ENCODE measurements at regions not wholly inside any gene's neighbourhood (a gene's known extent, or its start where the extent isn't known, plus 50 kb on each side); places are given as distances from the start of the nearest gene placed in this dataset.

DNA sequence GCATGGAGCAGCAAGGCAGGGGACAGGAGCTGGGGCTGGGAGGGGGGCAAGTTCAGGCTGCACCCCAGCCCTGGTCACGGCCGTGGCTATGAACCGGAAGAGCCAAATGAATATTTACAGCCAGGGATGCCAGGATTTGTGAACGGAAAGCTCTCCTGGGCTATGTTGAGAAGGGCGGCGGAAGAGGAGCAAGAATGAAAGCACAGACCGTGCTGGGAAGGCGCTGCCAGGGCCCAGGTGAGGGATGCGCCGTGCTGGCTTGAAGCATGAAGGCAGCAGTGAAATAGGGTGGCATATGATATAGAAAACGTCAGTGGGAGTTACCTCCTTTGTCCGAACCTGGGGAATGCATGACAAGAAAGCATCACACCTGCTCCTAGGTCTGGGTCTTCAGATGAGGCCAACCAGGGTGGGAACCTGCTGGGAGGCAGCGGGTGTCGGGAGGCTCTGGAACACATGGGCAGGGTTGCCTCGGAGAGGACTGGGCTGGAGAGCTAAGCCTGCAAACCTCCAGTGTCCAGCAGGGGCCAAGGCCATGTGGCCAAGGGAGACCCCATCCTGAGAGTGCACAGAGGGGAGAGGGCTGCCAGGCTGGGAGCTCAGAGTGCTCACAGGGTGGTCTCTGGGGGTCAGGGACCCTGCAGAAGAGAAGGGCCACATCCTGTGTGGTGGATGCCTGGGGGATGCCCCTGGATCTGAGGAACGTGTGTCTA is 120.6 kb upstream of the TCERG1L start:
- Histone ChIP-seq H3K4me1 (ENCODE audit: control insufficient read depth in 5 of 5, insufficient read depth in 5 of 5, low read length in 5 of 5) (peaks cover 0 to 18% (median 2%) of the 10 kb centered on the region in 5 donors), H3K36me3 (ENCODE audit: control insufficient read depth in 4 of 4, insufficient read depth in 4 of 4, low read length in 4 of 4) (no peaks in the 10 kb centered on the region), H3K27ac (ENCODE audit: low read depth in 1 of 2, low read length in 1 of 2) (no peak overlapping the region), H3K9me3 (ENCODE audit: control insufficient read depth in 4 of 4, insufficient read depth in 3 of 4, low read length in 3 of 4) (no peaks in the 10 kb centered on the region), H3K9ac (ENCODE audit: insufficient read depth in 1 of 2, low read length in 2 of 2) (no peak overlapping the region), H3K4me3 (no peak overlapping the region), H3K27me3 (ENCODE audit: control insufficient read depth in 3 of 3, insufficient read depth in 3 of 3, low read length in 2 of 3) (peaks cover 0 to 3% (median 0%) of the 10 kb centered on the region in 3 donors)
- no peak for DNase-seq
- TF ChIP-seq, protein P1, sequence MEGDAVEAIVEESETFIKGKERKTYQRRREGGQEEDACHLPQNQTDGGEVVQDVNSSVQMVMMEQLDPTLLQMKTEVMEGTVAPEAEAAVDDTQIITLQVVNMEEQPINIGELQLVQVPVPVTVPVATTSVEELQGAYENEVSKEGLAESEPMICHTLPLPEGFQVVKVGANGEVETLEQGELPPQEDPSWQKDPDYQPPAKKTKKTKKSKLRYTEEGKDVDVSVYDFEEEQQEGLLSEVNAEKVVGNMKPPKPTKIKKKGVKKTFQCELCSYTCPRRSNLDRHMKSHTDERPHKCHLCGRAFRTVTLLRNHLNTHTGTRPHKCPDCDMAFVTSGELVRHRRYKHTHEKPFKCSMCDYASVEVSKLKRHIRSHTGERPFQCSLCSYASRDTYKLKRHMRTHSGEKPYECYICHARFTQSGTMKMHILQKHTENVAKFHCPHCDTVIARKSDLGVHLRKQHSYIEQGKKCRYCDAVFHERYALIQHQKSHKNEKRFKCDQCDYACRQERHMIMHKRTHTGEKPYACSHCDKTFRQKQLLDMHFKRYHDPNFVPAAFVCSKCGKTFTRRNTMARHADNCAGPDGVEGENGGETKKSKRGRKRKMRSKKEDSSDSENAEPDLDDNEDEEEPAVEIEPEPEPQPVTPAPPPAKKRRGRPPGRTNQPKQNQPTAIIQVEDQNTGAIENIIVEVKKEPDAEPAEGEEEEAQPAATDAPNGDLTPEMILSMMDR (IDR thresholded peaks at IDR 0.05; ENCODE audit: control extremely low read depth, extremely low read depth), result no peak
- ATAC-seq (ENCODE audit: insufficient read depth, low FRiP score), result no peak
- 75 to 80% methylated on average over 16 of the region's 16 CpGs for WGBS, 2 donors

DNA sequence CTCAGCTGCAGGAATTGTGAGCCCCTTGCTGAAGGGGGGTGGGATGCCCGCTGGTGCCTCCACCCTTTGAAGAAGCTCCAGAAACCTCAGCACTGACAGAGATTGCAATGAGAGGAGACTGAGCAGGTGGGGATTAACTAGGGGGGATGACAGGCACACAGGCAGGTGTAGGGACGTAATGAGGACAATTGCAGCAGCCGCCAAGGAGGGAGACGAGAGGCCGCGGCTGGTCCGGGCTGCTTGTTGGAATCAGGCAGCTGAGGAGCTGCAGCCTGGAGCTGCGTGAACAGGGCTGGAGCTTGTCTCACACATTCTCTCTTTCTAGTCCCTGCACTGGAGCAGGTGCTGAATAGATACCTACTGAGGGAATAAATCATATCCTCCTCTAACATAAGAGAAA is 122.0 kb upstream of the TCERG1L start:
- Histone ChIP-seq H3K27ac (ENCODE audit: low read depth in 1 of 2, low read length in 1 of 2) (no peak overlapping the region), H3K4me1 (ENCODE audit: control insufficient read depth in 5 of 5, insufficient read depth in 5 of 5, low read length in 5 of 5) (peaks cover 0 to 18% (median 2%) of the 10 kb centered on the region in 5 donors), H3K27me3 (ENCODE audit: control insufficient read depth in 3 of 3, insufficient read depth in 3 of 3, low read length in 2 of 3) (peaks cover 0 to 6% (median 0%) of the 10 kb centered on the region in 3 donors), H3K36me3 (ENCODE audit: control insufficient read depth in 4 of 4, insufficient read depth in 4 of 4, low read length in 4 of 4) (no peaks in the 10 kb centered on the region), H3K9me3 (ENCODE audit: control insufficient read depth in 4 of 4, insufficient read depth in 3 of 4, low read length in 3 of 4) (no peaks in the 10 kb centered on the region), H3K4me3 (no peak overlapping the region), H3K9ac (ENCODE audit: insufficient read depth in 1 of 2, low read length in 2 of 2) (no peak overlapping the region)
- no peak for DNase-seq
- TF ChIP-seq, protein P1 (IDR thresholded peaks at IDR 0.05; ENCODE audit: control extremely low read depth, extremely low read depth), result no peak
- WGBS, 2 donors, result 87% methylated on average over 8 of the region's 8 CpGs
- ATAC-seq (ENCODE audit: insufficient read depth, low FRiP score), result no peak

DNA sequence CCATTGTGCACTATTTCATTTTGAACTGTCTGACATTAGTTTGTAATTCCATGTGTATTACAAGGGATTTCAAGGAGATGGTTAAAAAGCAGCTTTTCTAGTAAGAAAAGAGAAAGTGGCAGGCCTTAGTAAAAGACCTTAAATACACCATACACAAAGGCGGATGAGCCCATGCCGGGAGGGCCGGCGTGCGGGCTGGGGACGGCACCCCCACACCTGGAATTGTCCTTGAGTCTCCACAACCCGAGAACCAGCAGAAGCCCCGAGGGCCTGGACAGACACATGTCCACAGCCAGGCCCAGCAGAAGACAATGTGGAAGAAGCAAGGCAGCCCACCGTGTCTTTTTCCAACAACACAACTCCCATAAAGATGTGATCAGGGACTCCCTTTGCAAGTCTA is 123.7 kb upstream of the TCERG1L start:
- ATAC-seq (ENCODE audit: insufficient read depth, low FRiP score) (no peak), DNase-seq (no peak)
- H3K27me3 ChIP-seq (ENCODE audit: control insufficient read depth in 3 of 3, insufficient read depth in 3 of 3, low read length in 2 of 3), result peaks cover 0 to 8% (median 0%) of the 10 kb centered on the region in 3 donors
- H3K4me3 ChIP-seq, result no peak overlapping the region
- no peaks in the 10 kb centered on the region for H3K36me3 ChIP-seq (ENCODE audit: control insufficient read depth in 4 of 4, insufficient read depth in 4 of 4, low read length in 4 of 4)
- H3K9me3 ChIP-seq (ENCODE audit: control insufficient read depth in 4 of 4, insufficient read depth in 3 of 4, low read length in 3 of 4), result no peaks in the 10 kb centered on the region
- no peak overlapping the region for H3K9ac ChIP-seq (ENCODE audit: insufficient read depth in 1 of 2, low read length in 2 of 2)
- H3K4me1 ChIP-seq (ENCODE audit: control insufficient read depth in 5 of 5, insufficient read depth in 5 of 5, low read length in 5 of 5), result peaks cover 0 to 18% (median 2%) of the 10 kb centered on the region in 5 donors
- WGBS, 2 donors, result 90 to 93% methylated on average over 9 of the region's 9 CpGs
- no peak overlapping the region for H3K27ac ChIP-seq (ENCODE audit: low read depth in 1 of 2, low read length in 1 of 2)
- TF ChIP-seq, protein P1 (IDR thresholded peaks at IDR 0.05; ENCODE audit: control extremely low read depth, extremely low read depth), result no peak
